Kidney epithelial cell (primary cell): ENCODE measurements at regions not wholly inside any gene's neighbourhood (a gene's known extent, or its start where the extent isn't known, plus 50 kb on each side); places are given as distances from the start of the nearest gene placed in this dataset.

Experiments used
- DNase-seq: peaks from one replicate; pipeline ENCODE4 v3.0.0-alpha.2; 2010; ENCODE audit warnings: low read depth
- H3K27me3 ChIP-seq: 2 replicates; pipeline ENCODE4 v1.6.0; 2011; ENCODE audit warnings: low read length; ENCODE audit not compliant: control insufficient read depth, insufficient read depth
- H3K36me3 ChIP-seq: 2 replicates; pipeline ENCODE4 v1.5.1; 2011; ENCODE audit warnings: low read length; ENCODE audit not compliant: control insufficient read depth, insufficient read depth
- H3K4me3 ChIP-seq: 2 replicates; pipeline ENCODE4 v1.5.1; 2011; ENCODE audit warnings: low read depth, mild to moderate bottlenecking, control low read depth, low read length
- TF ChIP-seq, protein P1 (sequence below): IDR thresholded peaks from 2 replicates; pipeline ENCODE4 v1.5.1; 2011; ENCODE audit warnings: mild to moderate bottlenecking, moderate library complexity, low read length, control low read depth, inconsistent platforms; ENCODE audit not compliant: insufficient read depth, poor library complexity, severe bottlenecking

DNA sequence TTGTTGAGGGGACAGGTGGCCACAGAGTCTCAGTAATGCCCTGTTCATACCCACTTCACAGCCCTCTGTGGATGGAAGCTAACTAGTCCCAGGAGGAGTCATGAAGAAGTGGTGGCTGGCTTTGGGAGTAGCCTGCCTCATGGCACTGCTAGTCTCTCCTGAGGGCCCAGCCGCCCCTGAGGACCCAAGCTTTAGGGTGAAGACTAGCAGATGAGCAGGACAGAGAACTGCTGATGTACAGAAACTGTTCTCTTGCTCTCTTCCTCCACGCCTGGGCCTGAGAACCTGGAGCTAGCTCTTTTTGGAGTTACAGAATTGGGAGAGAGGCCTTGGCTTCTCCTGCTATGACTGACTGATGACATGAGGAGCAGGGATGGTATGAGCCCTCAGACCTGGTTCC lies 99.2 kb downstream of the RAMP3 start:
- Histone ChIP-seq H3K4me3 (no peak overlapping the region), H3K27me3 (peaks cover 2% of the 10 kb centered on the region), H3K36me3 (no peaks in the 10 kb centered on the region)
- TF ChIP-seq, protein P1, sequence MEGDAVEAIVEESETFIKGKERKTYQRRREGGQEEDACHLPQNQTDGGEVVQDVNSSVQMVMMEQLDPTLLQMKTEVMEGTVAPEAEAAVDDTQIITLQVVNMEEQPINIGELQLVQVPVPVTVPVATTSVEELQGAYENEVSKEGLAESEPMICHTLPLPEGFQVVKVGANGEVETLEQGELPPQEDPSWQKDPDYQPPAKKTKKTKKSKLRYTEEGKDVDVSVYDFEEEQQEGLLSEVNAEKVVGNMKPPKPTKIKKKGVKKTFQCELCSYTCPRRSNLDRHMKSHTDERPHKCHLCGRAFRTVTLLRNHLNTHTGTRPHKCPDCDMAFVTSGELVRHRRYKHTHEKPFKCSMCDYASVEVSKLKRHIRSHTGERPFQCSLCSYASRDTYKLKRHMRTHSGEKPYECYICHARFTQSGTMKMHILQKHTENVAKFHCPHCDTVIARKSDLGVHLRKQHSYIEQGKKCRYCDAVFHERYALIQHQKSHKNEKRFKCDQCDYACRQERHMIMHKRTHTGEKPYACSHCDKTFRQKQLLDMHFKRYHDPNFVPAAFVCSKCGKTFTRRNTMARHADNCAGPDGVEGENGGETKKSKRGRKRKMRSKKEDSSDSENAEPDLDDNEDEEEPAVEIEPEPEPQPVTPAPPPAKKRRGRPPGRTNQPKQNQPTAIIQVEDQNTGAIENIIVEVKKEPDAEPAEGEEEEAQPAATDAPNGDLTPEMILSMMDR = no peak
- DNase-seq = no peak

DNA sequence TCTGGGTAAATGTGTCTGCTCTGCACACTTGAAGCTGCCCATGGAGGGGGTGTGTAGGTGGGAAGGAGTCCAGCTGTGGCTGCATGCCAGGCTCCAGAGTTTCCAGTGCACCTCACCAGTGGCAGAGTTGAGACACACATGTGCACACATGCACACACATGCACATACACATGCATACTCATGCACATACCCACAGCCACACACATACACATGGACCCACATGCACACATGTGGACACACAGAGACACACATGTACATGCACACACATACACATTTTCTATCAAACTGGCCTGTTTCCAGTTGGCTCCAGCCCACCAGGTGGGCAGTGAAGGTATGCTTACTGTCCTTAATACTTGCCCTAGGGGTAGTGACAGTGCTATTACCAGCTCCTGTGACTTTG lies 99.7 kb downstream of the RAMP3 start:
- Histone ChIP-seq H3K36me3 (no peaks in the 10 kb centered on the region), H3K4me3 (no peak overlapping the region), H3K27me3 (peaks cover 2% of the 10 kb centered on the region)
- no peak for DNase-seq
- TF ChIP-seq, protein P1 = no peak

DNA sequence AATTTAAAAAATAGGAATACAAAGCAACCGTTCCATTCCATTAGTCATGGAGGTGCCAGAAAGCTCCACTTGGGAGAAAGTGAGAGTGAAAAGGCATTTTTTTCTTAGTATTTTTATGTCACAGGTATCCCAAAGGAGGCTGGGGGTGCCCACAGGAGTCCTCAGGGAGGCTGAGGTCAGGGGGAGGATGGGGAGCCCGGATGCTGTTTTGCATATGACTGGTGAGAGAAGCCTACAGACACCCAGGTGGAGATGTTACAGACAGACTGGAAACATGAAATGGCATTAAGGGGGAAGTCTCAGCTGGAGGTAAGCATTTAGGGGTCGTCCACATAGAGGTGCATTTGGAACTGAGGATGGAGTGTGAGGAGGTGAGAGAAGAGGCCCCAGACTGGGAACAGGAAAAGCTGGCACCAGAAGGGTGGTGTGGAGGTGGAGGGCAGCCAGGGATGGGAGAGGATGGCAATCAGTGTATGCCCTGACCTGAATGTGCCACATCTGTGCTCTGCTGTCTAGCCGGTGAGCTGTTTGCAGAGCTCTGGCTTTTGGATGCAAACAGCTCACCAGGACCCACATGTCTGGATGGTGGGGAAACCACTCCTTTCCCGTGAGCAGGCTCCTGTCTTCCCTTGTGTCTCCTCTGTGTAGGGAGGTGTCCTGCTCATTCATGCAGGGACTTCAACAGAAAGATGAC lies 101.1 kb downstream of the RAMP3 start:
- Histone ChIP-seq H3K4me3 (no peak overlapping the region), H3K27me3 (peaks cover 2% of the 10 kb centered on the region), H3K36me3 (no peaks in the 10 kb centered on the region)
- TF ChIP-seq, protein P1 = no peak
- no peak for DNase-seq

- no peak for DNase-seq
- no peaks in the 10 kb centered on the region for H3K36me3 ChIP-seq
- TF ChIP-seq, protein P1 = no peak
- H3K4me3 ChIP-seq = no peak overlapping the region
- peaks cover 2% of the 10 kb centered on the region for H3K27me3 ChIP-seq
Observed at GRCh38 chr7:45259227-45259596, 101.6 kb downstream of the RAMP3 start.

DNA sequence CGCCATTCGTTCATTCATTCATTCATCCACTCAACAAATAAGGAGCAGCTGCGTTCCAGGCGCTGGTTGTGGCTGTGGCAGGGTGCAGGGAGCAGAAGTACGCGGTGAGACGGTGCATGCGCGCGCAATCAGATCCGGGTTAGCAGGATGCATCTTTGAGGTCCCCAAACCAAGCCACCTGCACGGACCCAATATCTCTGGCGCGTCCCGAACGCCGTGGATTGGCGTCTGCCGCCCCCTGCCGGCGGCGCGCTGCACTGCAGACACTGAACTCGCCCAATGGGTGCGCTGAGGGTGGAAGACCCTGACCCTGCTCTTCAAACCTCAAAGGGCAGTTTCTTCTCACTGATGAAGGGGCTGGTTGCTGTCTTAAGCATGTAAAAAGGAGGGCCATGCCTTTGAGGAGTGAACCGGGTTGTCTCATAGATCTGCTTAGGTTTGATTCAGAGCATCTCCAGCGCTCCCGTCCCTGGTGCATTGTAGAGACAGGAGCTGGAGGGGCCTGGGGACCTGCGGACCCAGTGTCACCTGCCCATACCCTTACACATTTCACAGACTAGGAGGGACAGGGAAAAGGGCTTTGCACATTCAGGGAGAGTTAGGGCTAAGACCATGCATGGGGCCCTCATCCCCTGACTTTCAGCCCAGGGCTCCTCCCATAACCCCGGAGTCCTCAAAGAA lies 102.5 kb downstream of the RAMP3 start:
- Histone ChIP-seq H3K36me3 (no peaks in the 10 kb centered on the region), H3K27me3 (peaks cover 2% of the 10 kb centered on the region), H3K4me3 (no peak overlapping the region)
- DNase-seq = no peak
- TF ChIP-seq, protein P1 = peak; percentile 97
